Parathyroid adenoma (tissue), 2 donors: ENCODE measurements at regions not wholly inside any gene's neighbourhood (a gene's known extent, or its start where the extent isn't known, plus 50 kb on each side); places are given as distances from the start of the nearest gene placed in this dataset.

Source experiments
- H2AFZ ChIP-seq: fragments of 300-600 bp; sonication (generic); one replicate; pipeline ENCODE4 v1.7.0; 2017; ENCODE audit warnings: antibody characterized with exemption, mild to moderate bottlenecking
- H3K27ac ChIP-seq: fragments of 300-600 bp; sonication (generic); one replicate; pipeline ENCODE4 v1.7.0; 2017
- H3K27me3 ChIP-seq: fragments of 300-600 bp; sonication (generic); one replicate; pipeline ENCODE4 v1.7.0; 2017; ENCODE audit warnings: low read length; ENCODE audit not compliant: control insufficient read depth, insufficient read depth
- H3K36me3 ChIP-seq: fragments of 300-600 bp; sonication (generic); one replicate; pipeline ENCODE4 v1.7.0; 2017; ENCODE audit warnings: low read length; ENCODE audit not compliant: control insufficient read depth, insufficient read depth
- H3K4me1 ChIP-seq: fragments of 300-600 bp; sonication (generic); one replicate; pipeline ENCODE4 v1.7.0; 2017; ENCODE audit warnings: control low read depth
- H3K4me2 ChIP-seq: fragments of 300-600 bp; sonication (generic); one replicate; pipeline ENCODE4 v1.7.0; 2017; ENCODE audit warnings: low read length
- H3K4me3 ChIP-seq: fragments of 300-600 bp; sonication (generic); one replicate; pipeline ENCODE4 v1.7.0; 2017; ENCODE audit warnings: low read depth, low read length
- H3K79me2 ChIP-seq: fragments of 300-600 bp; sonication (generic); one replicate; pipeline ENCODE4 v1.7.0; 2017; ENCODE audit warnings: control low read depth
- H3K9ac ChIP-seq: fragments of 300-600 bp; sonication (generic); one replicate; pipeline ENCODE4 v1.7.0; 2017; ENCODE audit warnings: mild to moderate bottlenecking
- H3K9me3 ChIP-seq: fragments of 300-600 bp; sonication (generic); one replicate; pipeline ENCODE4 v1.7.0; 2017; ENCODE audit warnings: low read length; ENCODE audit not compliant: control insufficient read depth
- CTCF ChIP-seq: fragments of 300-600 bp; sonication (generic); IDR thresholded peaks from one replicate; pipeline ENCODE4 v1.7.0; 2017; ENCODE audit warnings: antibody characterized with exemption, mild to moderate bottlenecking
- donor health status: primary hyperparathyroidism.

GRCh38 chr6:56745081-56745480 lies 102.4 kb upstream of the DST start:
- Histone ChIP-seq H3K4me1 (no peaks in the 10 kb centered on the region), H3K27ac (no peak overlapping the region), H3K27me3 (no peaks in the 10 kb centered on the region), H3K9me3 (no peaks in the 10 kb centered on the region), H3K79me2 (peaks cover 2% of the 10 kb centered on the region), H3K4me3 (no peak overlapping the region), H3K9ac (no peak overlapping the region), H3K36me3 (no peaks in the 10 kb centered on the region), H3K4me2 (no peak overlapping the region), H2AFZ (no peak overlapping the region)
- no peak for TF ChIP-seq CTCF

GRCh38 chr6:56744528-56744927 lies 101.8 kb upstream of the DST start:
- Histone ChIP-seq H3K27me3 (no peaks in the 10 kb centered on the region), H3K36me3 (no peaks in the 10 kb centered on the region), H3K4me1 (no peaks in the 10 kb centered on the region), H3K9ac (no peak overlapping the region), H2AFZ (no peak overlapping the region), H3K4me2 (no peak overlapping the region), H3K79me2 (peaks cover 2% of the 10 kb centered on the region), H3K27ac (no peak overlapping the region), H3K4me3 (no peak overlapping the region), H3K9me3 (no peaks in the 10 kb centered on the region)
- TF ChIP-seq CTCF = no peak

GRCh38 chr6:56742122-56742791 lies 99.6 kb upstream of the DST start:
- H2AFZ ChIP-seq = no peak overlapping the region
- no peaks in the 10 kb centered on the region for H3K27me3 ChIP-seq
- no peak for TF ChIP-seq CTCF
- no peak overlapping the region for H3K4me3 ChIP-seq
- no peaks in the 10 kb centered on the region for H3K36me3 ChIP-seq
- H3K9me3 ChIP-seq = no peaks in the 10 kb centered on the region
- H3K79me2 ChIP-seq = peaks cover 2% of the 10 kb centered on the region
- H3K27ac ChIP-seq = no peak overlapping the region
- no peak overlapping the region for H3K4me2 ChIP-seq
- no peak overlapping the region for H3K9ac ChIP-seq
- no peaks in the 10 kb centered on the region for H3K4me1 ChIP-seq

GRCh38 chr6:56741472-56741871 lies 98.8 kb upstream of the DST start:
- H3K4me1 ChIP-seq = no peaks in the 10 kb centered on the region
- no peak for TF ChIP-seq CTCF

More at GRCh38 chr6:56741472-56741871, 98.8 kb upstream of the DST start:
- H3K27me3 ChIP-seq = no peaks in the 10 kb centered on the region
- H3K9me3 ChIP-seq = no peaks in the 10 kb centered on the region
- no peak overlapping the region for H3K4me2 ChIP-seq
- H3K4me3 ChIP-seq = no peak overlapping the region
- no peak overlapping the region for H3K27ac ChIP-seq
- no peak overlapping the region for H2AFZ ChIP-seq
- no peaks in the 10 kb centered on the region for H3K79me2 ChIP-seq
- H3K36me3 ChIP-seq = no peaks in the 10 kb centered on the region
- H3K9ac ChIP-seq = no peak overlapping the region
